HPDE6-E6E7 (cell line): ENCODE measurements at regions not wholly inside any gene's neighbourhood (a gene's known extent, or its start where the extent isn't known, plus 50 kb on each side); places are given as distances from the start of the nearest gene placed in this dataset.
"Not testable (repeated sequence)": the region's sequence is repeated elsewhere in the genome, so short reads cannot be mapped to it uniquely, and the experiment has no call there.

ENCODE experiments used
- DNase-seq: peaks from one replicate; pipeline ENCODE4 v3.0.0; 2011; ENCODE audit warnings: missing footprints; ENCODE audit errors: extremely low spot score

GRCh38 chr13:103599870-103600269, 533.7 kb upstream of the SLC10A2 start:
- not testable (repeated sequence) for DNase-seq

- DNase-seq: no peak
Observed at GRCh38 chr13:103598671-103599070, 532.5 kb upstream of the SLC10A2 start.

- no peak for DNase-seq
Observed at GRCh38 chr13:103573446-103573845, 507.2 kb upstream of the SLC10A2 start.

GRCh38 chr13:103568314-103568713, 502.1 kb upstream of the SLC10A2 start:
- DNase-seq: no peak

- no peak for DNase-seq
Observed at GRCh38 chr13:103557878-103558277, 491.7 kb upstream of the SLC10A2 start.

GRCh38 chr13:103556681-103557080, 490.5 kb upstream of the SLC10A2 start:
- DNase-seq: no peak

- DNase-seq: no peak
Observed at GRCh38 chr13:103547914-103548313, 481.7 kb upstream of the SLC10A2 start.

GRCh38 chr13:103546271-103546670, 480.1 kb upstream of the SLC10A2 start:
- DNase-seq: no peak

- DNase-seq: no peak
Observed at GRCh38 chr13:103542648-103543047, 476.4 kb upstream of the SLC10A2 start.

- no peak for DNase-seq
Observed at GRCh38 chr13:103540382-103540765, 474.2 kb upstream of the SLC10A2 start.

- no peak for DNase-seq
Observed at GRCh38 chr13:103539721-103540381, 473.6 kb upstream of the SLC10A2 start.

GRCh38 chr13:103539265-103539664, 473.0 kb upstream of the SLC10A2 start:
- no peak for DNase-seq

GRCh38 chr13:103537616-103538015, 471.4 kb upstream of the SLC10A2 start:
- DNase-seq: no peak

- DNase-seq: no peak
Observed at GRCh38 chr13:103531278-103531677, 465.1 kb upstream of the SLC10A2 start.

- DNase-seq: no peak
Observed at GRCh38 chr13:103528437-103528836, 462.2 kb upstream of the SLC10A2 start.

- no peak for DNase-seq
Observed at GRCh38 chr13:103525530-103525929, 459.3 kb upstream of the SLC10A2 start.

- no peak for DNase-seq
Observed at GRCh38 chr13:103523858-103524257, 457.6 kb upstream of the SLC10A2 start.

- no peak for DNase-seq
Observed at GRCh38 chr13:103521532-103521931, 455.3 kb upstream of the SLC10A2 start.

GRCh38 chr13:103517768-103518102, 451.5 kb upstream of the SLC10A2 start:
- DNase-seq: no peak

- DNase-seq: no peak
Observed at GRCh38 chr13:103517066-103517767, 451.0 kb upstream of the SLC10A2 start.

- no peak for DNase-seq
Observed at GRCh38 chr13:103516015-103516795, 450.0 kb upstream of the SLC10A2 start.

GRCh38 chr13:103515410-103515809, 449.2 kb upstream of the SLC10A2 start:
- DNase-seq: no peak

GRCh38 chr13:103514619-103515018, 448.4 kb upstream of the SLC10A2 start:
- no peak for DNase-seq
